Embryonic facial prominence (tissue), 1 donor: ENCODE measurements at regions not wholly inside any gene's neighbourhood (a gene's known extent, or its start where the extent isn't known, plus 50 kb on each side); places are given as distances from the start of the nearest gene placed in this dataset.

Source experiments
- DNase-seq: peaks from one replicate; pipeline ENCODE4 v3.0.0-alpha.2; 2016; ENCODE audit errors: extremely low spot score

GRCh38 chr2:42856106-42856860, 63.9 kb upstream of the HAAO start:
- no peak for DNase-seq

GRCh38 chr2:42855221-42855970, 63.0 kb upstream of the HAAO start:
- no peak for DNase-seq

GRCh38 chr2:42854207-42854818, 61.9 kb upstream of the HAAO start:
- no peak for DNase-seq

GRCh38 chr2:42853549-42854206, 61.3 kb upstream of the HAAO start:
- DNase-seq: no peak

GRCh38 chr2:42852798-42853197, 60.4 kb upstream of the HAAO start:
- no peak for DNase-seq

- DNase-seq: no peak
These were observed 59.4 kb upstream of the HAAO start for GRCh38 chr2:42851740-42852250.

GRCh38 chr2:42851186-42851585, 58.8 kb upstream of the HAAO start:
- no peak for DNase-seq

GRCh38 chr2:42850016-42850805, 57.8 kb upstream of the HAAO start:
- DNase-seq: no peak

GRCh38 chr2:42849311-42849710, 56.9 kb upstream of the HAAO start:
- no peak for DNase-seq

GRCh38 chr2:42848726-42849290, 56.4 kb upstream of the HAAO start:
- no peak for DNase-seq

- DNase-seq: no peak
These were observed 55.9 kb upstream of the HAAO start for GRCh38 chr2:42848265-42848664.

GRCh38 chr2:42847596-42848151, 55.3 kb upstream of the HAAO start:
- no peak for DNase-seq

- no peak for DNase-seq
These were observed 54.7 kb upstream of the HAAO start for GRCh38 chr2:42846932-42847595.

- DNase-seq: no peak
These were observed 53.6 kb upstream of the HAAO start for GRCh38 chr2:42846026-42846425.

- no peak for DNase-seq
These were observed 52.8 kb upstream of the HAAO start for GRCh38 chr2:42844901-42845821.

- DNase-seq: no peak
These were observed 52.0 kb upstream of the HAAO start for GRCh38 chr2:42844366-42844765.

- no peak for DNase-seq
These were observed 51.2 kb upstream of the HAAO start for GRCh38 chr2:42843611-42844010.

GRCh38 chr2:42843131-42843530, 50.7 kb upstream of the HAAO start:
- no peak for DNase-seq

GRCh38 chr2:42842466-42842865, 50.1 kb upstream of the HAAO start:
- no peak for DNase-seq
